ENCODE measurements at regions not wholly inside any gene's neighbourhood (a gene's known extent, or its start where the extent isn't known, plus 50 kb on each side); places are given as distances from the start of the nearest gene placed in this dataset.

DNA sequence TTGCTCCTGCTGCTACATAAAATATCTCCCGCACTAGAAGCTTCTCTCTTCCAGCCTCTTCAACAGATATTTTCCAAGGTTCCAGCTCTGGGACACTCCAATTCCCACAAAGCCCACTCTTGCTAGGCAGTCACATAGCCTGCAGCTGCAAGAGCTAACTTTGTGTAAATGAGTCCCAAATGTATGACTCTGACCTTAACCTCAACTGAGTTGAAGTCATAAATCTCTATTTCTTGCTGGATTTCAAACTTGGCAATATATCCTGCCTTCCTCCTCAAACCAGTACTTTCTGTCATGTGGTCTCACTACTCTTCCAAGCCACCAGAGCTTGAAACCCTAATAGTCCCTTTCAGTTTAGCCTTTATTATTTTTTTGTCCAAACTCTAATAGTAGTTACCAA lies 315.4 kb upstream of the GRIA3 start:
- Mint-ChIP-seq H3K9me3 (no peaks in the 10 kb centered on the region), H3K36me3 (ENCODE audit: low read depth) (no peaks in the 10 kb centered on the region), H3K4me3 (no peak overlapping the region), H3K4me1 (ENCODE audit: low read depth) (no peaks in the 10 kb centered on the region), H3K27ac (no peak overlapping the region), H3K27me3 (no peaks in the 10 kb centered on the region)
- ATAC-seq, result no peak
- CTCF ChIA-PET, result no interaction called here
- POLR2A ChIA-PET, result no interaction called here
- TF ChIP-seq, protein P1, sequence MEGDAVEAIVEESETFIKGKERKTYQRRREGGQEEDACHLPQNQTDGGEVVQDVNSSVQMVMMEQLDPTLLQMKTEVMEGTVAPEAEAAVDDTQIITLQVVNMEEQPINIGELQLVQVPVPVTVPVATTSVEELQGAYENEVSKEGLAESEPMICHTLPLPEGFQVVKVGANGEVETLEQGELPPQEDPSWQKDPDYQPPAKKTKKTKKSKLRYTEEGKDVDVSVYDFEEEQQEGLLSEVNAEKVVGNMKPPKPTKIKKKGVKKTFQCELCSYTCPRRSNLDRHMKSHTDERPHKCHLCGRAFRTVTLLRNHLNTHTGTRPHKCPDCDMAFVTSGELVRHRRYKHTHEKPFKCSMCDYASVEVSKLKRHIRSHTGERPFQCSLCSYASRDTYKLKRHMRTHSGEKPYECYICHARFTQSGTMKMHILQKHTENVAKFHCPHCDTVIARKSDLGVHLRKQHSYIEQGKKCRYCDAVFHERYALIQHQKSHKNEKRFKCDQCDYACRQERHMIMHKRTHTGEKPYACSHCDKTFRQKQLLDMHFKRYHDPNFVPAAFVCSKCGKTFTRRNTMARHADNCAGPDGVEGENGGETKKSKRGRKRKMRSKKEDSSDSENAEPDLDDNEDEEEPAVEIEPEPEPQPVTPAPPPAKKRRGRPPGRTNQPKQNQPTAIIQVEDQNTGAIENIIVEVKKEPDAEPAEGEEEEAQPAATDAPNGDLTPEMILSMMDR (IDR thresholded peaks at IDR 0.05), result no peak
- intact Hi-C loops (cut with micrococcal nuclease), result no loop called here
- no peak for DNase-seq

DNA sequence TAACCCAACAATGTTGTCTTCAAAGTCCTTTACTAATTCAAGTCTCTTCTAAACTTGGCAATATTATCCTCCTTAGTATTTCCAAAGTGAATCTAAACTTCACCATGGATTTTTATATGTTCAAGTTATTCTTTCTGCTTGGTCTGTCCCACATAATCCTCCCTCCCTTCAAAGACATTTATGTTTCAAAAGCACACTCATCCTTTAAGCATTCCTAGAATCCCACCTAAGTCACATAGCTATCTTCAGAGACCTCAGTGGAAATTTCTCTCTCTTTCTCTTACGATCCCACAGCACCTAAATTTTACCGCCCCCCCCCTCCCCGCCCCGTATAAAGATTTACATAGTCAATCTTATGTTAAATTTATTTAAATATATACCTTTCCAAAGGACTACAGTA lies 314.9 kb upstream of the GRIA3 start:
- ChIA-PET POLR2A (no interaction called here), CTCF (no interaction called here)
- H3K4me3 Mint-ChIP-seq, result no peak overlapping the region
- H3K9me3 Mint-ChIP-seq, result no peaks in the 10 kb centered on the region
- H3K4me1 Mint-ChIP-seq (ENCODE audit: low read depth), result no peaks in the 10 kb centered on the region
- no peak overlapping the region for H3K27ac Mint-ChIP-seq
- H3K36me3 Mint-ChIP-seq (ENCODE audit: low read depth), result no peaks in the 10 kb centered on the region
- intact Hi-C loops (cut with micrococcal nuclease), result no loop called here
- DNase-seq (no peak), ATAC-seq (no peak)
- TF ChIP-seq, protein P1 (IDR thresholded peaks at IDR 0.05), result no peak
- no peaks in the 10 kb centered on the region for H3K27me3 Mint-ChIP-seq

DNA sequence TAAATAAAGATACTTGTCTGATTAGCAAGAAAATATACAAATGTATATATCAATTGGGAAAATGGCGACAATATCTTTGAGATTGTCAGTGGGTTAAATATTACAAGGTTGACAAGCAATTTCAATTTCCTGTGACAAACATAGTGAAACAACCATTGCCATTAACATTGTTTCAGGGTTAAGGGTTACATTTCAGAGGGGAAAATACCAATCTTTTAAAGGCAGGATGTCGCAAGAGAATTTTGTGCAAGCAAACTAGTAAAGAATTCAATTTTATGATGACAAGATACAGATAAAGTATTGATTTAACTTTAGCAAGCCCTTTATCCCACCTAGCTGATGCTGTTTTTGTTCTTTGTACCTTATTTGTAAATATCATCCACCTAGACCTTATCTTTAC lies 305.8 kb upstream of the GRIA3 start:
- POLR2A ChIA-PET, result no interaction called here
- no peaks in the 10 kb centered on the region for H3K9me3 Mint-ChIP-seq
- H3K4me3 Mint-ChIP-seq, result no peak overlapping the region
- no peaks in the 10 kb centered on the region for H3K36me3 Mint-ChIP-seq (ENCODE audit: low read depth)
- intact Hi-C loops (cut with micrococcal nuclease), result no loop called here
- no peak overlapping the region for H3K27ac Mint-ChIP-seq
- ATAC-seq, result no peak
- no peaks in the 10 kb centered on the region for H3K4me1 Mint-ChIP-seq (ENCODE audit: low read depth)
- CTCF ChIA-PET, result no interaction called here
- TF ChIP-seq, protein P1 (IDR thresholded peaks at IDR 0.05), result no peak
- DNase-seq, result no peak
- no peaks in the 10 kb centered on the region for H3K27me3 Mint-ChIP-seq

DNA sequence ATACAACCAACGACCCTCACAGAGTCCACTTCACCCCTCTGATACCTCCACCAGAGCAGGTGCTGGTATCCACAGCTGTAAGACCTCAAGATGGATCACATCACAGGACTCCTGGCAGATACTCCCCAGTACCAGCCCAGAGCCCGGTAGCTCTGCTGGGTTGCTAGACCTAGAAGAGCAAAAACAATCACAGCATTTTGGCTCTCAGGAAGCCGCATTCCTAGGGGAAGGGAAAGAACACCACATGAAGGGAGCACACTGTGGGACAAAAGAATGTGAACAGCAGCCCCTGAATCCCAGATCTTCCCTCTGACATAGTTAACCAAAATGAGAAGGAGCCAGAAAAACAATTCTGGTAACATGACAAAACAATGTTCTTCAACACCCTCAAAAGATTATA lies 303.1 kb upstream of the GRIA3 start:
- TF ChIP-seq, protein P1 (IDR thresholded peaks at IDR 0.05), result no peak
- Mint-ChIP-seq H3K36me3 (ENCODE audit: low read depth) (no peaks in the 10 kb centered on the region), H3K27ac (no peak overlapping the region), H3K27me3 (no peaks in the 10 kb centered on the region), H3K4me3 (no peak overlapping the region), H3K4me1 (ENCODE audit: low read depth) (no peaks in the 10 kb centered on the region), H3K9me3 (no peaks in the 10 kb centered on the region)
- CTCF ChIA-PET, result no interaction called here
- POLR2A ChIA-PET, result no interaction called here
- no peak for DNase-seq
- ATAC-seq, result no peak
- intact Hi-C loops (cut with micrococcal nuclease), result no loop called here

DNA sequence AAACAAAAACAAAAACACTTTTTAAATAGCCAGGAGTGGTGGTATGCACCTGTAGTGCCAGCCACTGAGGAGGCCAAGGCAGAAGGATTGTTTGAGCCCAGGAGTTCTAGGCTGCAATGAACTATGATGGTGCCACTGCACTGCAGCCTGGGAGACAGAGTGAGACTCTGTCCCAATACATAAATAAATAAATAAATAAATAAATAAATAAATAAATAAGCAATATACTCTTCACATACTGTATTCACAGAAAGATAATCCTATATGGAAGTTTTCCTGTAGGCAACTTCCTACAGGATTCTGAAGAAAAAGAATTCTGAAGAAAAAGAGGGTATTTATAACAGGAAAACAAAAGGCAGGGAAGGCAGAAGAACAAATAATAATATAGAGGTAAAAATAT lies 293.3 kb upstream of the GRIA3 start:
- Mint-ChIP-seq H3K9me3 (no peaks in the 10 kb centered on the region), H3K36me3 (ENCODE audit: low read depth) (no peaks in the 10 kb centered on the region), H3K27me3 (no peaks in the 10 kb centered on the region)

More for the DNA sequence above, 293.3 kb upstream of the GRIA3 start:
- ChIA-PET POLR2A (no interaction called here), CTCF (no interaction called here)
- DNase-seq (no peak), ATAC-seq (no peak)
- Mint-ChIP-seq H3K4me1 (ENCODE audit: low read depth) (no peaks in the 10 kb centered on the region), H3K27ac (no peak overlapping the region), H3K4me3 (no peak overlapping the region)
- intact Hi-C loops (cut with micrococcal nuclease), result no loop called here
- TF ChIP-seq, protein P1 (IDR thresholded peaks at IDR 0.05), result no peak

Measured in activated CD8-positive, alpha-beta T cell treated with anti-CD3 and anti-CD28 coated beads for 36 hours (primary cell).